Uterus (tissue), 2 donors: ENCODE measurements at regions not wholly inside any gene's neighbourhood (a gene's known extent, or its start where the extent isn't known, plus 50 kb on each side); places are given as distances from the start of the nearest gene placed in this dataset.

Experiments used
- CTCF ChIP-seq, 4 experiments: fragments of 200-600 bp in 2 of 4; fragments of 450-650 bp in 2 of 4; sonication (generic) in 2 of 4; IDR thresholded peaks; one replicate each; pipeline ENCODE4 v1.5.1; 2016 to 2019; ENCODE audit warnings: antibody characterized with exemption in 4 of 4, mild to moderate bottlenecking in 2 of 4, moderate library complexity in 1 of 4
- POLR2A ChIP-seq, 2 donors: fragments of 450-650 bp; IDR thresholded peaks; one replicate each; pipeline ENCODE4 v1.6.1; 2016; ENCODE audit warnings: antibody characterized with exemption in 2 of 2, mild to moderate bottlenecking in 1 of 2, moderate library complexity in 1 of 2

GRCh38 chr17:6286233-6286632 is 148.7 kb downstream of the AIPL1 start:
- TF ChIP-seq CTCF (IDR thresholded peaks at IDR 0.05), result no peak
- no peak for TF ChIP-seq POLR2A (IDR thresholded peaks at IDR 0.05)
